Glomerular visceral epithelial cell (primary cell): ENCODE measurements at regions not wholly inside any gene's neighbourhood (a gene's known extent, or its start where the extent isn't known, plus 50 kb on each side); places are given as distances from the start of the nearest gene placed in this dataset.
A peak's percentile ranks its signal among the peaks of the same experiment; 100 is the strongest.

ENCODE experiments used
- DNase-seq: peaks from one replicate; pipeline ENCODE4 v3.0.0-alpha.2; 2016; ENCODE audit errors: extremely low spot score

- no peak for DNase-seq
Observed at GRCh38 chr7:28231176-28231575, 50.6 kb upstream of the JAZF1 start.

DNA sequence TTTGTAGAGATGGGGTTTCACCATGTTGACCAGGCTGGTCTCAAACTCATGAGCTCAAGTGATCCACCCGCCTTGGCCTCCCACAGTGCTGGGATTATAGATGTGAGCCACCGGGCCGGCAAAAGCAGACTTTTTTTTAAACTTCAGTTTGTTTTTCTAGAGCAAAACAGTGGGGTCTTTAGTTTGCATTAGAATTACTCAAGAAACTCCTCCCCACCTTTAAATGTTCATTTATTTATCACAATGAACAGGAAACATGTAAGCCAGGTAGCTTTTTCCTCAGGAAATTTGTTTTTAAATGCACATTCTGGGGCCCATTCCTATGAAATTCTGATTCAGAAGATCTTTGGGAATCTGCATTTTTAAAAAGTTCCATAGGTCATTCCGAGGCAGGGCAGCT, 56.0 kb upstream of the JAZF1 start:
- no peak for DNase-seq

DNA sequence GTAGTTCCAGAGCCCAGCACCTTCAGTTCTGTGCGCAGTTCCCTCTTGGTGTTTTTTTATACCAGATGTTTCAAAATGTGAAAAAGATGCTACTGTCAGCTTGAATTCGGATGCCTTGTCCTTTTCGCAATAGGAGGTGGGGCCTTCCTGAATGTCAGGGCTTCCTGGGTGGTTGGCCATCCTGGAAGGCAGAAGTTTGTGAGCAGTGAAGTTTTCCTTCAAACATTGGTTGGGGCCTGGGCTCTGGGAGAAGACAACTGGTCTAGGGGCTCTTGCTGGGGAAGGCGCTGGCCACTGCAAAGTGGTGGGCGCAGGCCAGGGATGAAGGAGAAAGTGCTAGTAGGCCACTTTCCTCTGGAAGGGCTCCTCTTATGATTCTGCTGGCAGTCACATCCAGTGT, 56.8 kb upstream of the JAZF1 start:
- no peak for DNase-seq

- no peak for DNase-seq
Observed at GRCh38 chr7:28239823-28240204, 59.2 kb upstream of the JAZF1 start.

DNA sequence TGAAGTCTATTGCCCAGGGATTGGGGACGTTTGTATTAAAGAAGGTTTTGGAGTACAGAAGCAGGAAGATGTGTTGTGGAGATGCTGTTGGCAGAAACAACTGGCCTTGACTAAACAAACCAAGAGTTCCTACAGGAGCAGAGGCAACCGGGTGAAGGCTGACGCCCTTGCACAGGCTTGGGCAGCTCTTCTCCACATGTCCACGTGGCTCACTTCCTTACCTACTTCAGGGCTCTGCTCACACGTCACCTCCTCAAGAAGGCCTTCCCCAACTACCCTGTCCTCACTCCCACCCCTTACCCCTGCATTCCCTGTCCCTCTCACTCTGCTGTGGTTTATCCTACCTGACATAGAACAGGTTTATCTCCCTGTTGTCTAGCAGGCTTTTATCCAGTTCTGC, 59.9 kb upstream of the JAZF1 start:
- no peak for DNase-seq

DNA sequence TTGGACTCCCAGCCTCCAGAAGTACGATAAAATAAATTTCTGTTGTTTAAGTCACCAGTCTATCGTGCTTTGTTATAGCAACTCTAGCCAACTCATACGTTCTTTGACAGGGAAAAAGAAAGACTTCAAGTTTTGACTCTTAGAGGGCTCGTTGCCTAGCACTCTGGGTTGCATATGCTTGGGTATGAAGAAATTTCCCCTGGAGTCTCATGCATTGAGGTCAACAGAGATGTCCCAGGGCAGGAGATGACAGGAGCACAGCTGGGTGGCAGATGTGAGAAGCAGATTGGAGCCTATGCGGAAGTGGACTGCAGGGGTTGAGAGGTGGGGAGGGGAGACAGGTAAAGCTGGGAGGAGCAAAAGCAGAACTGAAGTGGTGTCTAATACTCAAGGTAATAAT, 63.3 kb upstream of the JAZF1 start:
- no peak for DNase-seq

DNA sequence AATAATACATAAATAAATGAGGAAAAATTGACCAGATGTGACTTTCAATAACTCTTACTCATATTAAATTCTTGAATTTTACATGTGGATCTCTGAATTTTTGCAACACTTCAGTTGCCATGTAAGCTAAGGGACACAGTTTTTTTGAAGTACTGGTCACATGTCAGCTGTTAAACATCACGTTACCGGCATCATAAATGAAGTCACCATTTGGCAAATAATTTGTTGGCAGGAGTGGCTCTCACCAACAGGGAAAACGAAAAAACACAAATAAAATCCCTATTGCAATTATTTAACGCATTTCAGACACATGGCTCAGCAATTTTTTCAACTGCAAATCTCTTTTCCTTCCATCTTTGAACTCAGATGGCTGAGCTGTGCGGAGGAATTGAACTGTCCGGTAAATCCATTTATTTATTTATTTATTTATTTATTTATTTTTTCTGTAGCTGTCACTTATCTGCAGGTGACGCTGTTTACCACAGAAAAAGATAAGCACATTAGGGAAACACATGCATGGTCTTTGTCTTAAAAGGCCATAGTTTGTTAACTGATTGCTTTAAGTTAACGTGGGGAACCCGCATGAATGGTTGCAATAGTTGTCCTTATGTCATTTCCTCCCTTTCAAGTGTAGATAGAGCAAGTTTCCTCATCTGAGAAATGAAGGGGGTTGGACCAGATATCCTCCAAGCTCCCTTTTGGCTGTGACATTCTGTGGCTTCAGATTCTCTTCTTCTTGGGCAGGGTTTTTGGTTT, 64.7 kb upstream of the JAZF1 start:
- no peak for DNase-seq

DNA sequence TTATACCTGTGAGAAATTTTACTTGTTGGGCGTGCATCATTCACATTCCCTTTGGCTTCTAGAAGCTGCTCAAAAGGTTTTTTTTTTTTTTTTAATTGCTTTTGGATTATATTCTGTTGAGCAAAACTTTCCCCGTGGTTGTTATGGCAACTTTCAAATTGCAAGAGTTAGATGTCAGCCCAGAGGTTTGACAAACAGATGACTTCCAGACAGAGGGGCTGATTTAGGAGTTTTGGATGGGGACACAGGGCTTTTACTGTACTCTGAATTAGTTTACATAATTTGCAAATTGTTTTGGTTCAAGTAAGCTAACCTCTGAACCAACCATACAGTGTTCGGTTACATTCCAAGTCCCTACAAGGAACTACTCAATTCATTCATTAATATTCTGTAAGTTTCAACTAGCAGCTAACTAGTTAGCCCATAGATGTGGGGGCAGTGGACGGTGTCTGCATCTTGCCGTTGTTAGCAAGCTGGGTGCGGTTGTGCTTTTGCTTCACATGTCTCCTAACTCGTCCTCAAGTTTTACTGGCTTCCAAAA, 66.4 kb upstream of the JAZF1 start:
- no peak for DNase-seq

GRCh38 chr7:28258240-28258639, 77.6 kb upstream of the JAZF1 start:
- no peak for DNase-seq

GRCh38 chr7:28260969-28261368, 80.4 kb upstream of the JAZF1 start:
- DNase-seq = no peak

- no peak for DNase-seq
Observed at GRCh38 chr7:28263622-28264271, 83.2 kb upstream of the JAZF1 start.

DNA sequence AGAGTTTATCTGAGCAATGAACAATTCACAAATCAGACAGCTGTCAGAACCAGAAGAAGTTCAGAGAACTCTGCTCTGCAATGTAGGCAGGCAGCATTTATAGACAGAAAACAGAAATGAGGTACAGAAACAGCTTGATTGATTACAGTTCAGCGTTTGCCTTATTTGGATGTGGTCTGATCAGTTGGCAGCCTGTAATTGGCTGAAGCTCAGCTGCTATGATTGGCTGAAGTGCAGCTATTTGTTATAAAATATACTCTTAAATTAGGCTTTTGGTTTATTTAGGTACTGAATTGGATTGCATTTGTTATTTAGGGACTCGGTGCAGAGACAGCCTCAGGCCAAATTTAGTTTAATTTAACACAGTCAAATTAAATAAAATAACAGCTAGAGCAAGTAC, 85.8 kb upstream of the JAZF1 start:
- DNase-seq = no peak

GRCh38 chr7:28267012-28267411, 86.4 kb upstream of the JAZF1 start:
- DNase-seq = no peak

GRCh38 chr7:28269700-28270361, 89.2 kb upstream of the JAZF1 start:
- DNase-seq = no peak

DNA sequence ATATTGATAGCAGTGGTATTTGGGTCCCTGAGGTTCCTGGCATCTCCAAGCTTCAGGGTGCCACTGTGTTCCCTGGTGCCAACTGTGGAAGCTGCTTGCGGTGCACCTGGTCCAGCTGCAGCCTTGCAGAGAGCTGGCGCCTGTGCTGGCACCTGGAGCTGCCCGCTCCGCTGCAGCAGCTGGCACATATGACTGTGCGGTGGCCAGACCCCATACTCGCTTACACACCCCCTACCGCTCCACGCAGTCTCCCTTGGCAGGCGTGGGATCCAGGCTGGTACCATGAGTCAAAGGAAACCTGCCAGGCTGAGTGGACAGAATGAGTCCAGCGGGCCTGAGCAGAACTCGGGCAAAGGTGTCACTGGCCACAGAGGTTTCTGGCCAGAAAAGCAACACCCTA, 89.9 kb upstream of the JAZF1 start:
- no peak for DNase-seq

- peak; percentile 17 for DNase-seq
Observed at GRCh38 chr7:28272461-28272877, 91.9 kb upstream of the JAZF1 start.

DNA sequence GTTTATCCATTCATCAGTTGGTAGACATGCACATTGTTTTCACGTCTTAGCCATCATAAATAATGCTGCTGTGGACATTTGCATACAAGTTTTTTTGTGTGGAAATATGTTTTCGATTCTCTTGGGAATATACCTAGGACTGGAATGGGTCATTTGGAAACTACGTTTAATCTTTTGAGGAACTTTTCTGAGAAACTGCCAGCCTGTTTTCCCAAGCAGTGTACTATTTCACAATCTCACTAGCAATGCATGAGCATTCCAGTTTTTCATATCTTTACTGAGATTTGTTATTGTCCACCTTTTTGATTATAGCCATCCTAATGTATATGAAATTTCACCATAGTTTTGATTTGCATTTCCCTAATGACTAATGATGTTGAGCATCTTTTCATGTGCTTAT, 95.7 kb upstream of the JAZF1 start:
- no peak for DNase-seq

GRCh38 chr7:28277364-28277763, 96.8 kb upstream of the JAZF1 start:
- DNase-seq = no peak

GRCh38 chr7:28277958-28278357, 97.4 kb upstream of the JAZF1 start:
- DNase-seq = no peak

GRCh38 chr7:28280516-28280915, 99.9 kb upstream of the JAZF1 start:
- no peak for DNase-seq

- no peak for DNase-seq
Observed at GRCh38 chr7:28290496-28290895, 109.9 kb upstream of the JAZF1 start.

GRCh38 chr7:28291559-28291958, 111.0 kb upstream of the JAZF1 start:
- DNase-seq = no peak
